ENCODE measurements at regions not wholly inside any gene's neighbourhood (a gene's known extent, or its start where the extent isn't known, plus 50 kb on each side); places are given as distances from the start of the nearest gene placed in this dataset.
"Not testable (repeated sequence)": the region's sequence is repeated elsewhere in the genome, so short reads cannot be mapped to it uniquely, and the experiment has no call there.

- DNase-seq, result no peak
Observed at GRCh38 chr6:82507112-82507511, 143.5 kb downstream of the TPBG start.

DNA sequence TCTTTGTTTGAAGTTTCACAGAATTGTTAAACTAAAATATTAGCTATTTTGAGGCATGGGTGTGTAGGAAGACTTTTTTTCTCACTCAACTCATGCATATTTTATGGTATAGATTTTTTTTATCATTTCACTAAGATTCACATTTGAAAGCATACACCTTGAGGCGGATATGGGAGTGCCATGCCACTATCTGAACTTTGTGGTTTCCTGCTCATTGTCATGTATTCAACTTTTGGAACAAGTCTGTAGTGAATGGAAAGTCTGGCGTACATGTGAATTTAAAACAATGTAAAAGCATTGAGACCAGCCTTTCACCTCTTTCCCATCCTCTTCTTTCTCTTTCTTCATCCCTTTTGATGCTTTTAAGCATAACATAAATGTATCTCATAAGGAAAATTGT is 147.9 kb downstream of the TPBG start:
- DNase-seq, result no peak

GRCh38 chr6:82517896-82518295 is 154.3 kb downstream of the TPBG start:
- DNase-seq, result not testable (repeated sequence)

DNA sequence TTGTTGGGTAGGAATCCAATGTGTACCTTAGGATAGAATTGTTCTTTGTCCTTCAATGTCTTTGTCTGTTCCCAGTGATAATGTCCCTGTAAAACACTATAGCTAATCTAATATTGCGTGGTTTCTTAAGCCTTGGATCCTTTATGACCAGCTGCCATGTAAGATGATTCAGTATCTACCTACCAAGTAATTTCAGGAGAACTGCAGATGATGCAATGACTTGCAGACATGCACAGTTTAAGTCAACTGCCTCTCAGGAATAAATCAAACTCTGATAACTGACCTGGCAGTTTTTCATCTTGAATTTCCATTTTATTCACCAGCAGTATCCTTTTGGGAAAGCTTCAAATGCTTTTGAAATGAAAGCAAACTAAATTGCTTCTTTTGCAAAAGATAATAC is 157.8 kb downstream of the TPBG start:
- no peak for DNase-seq

DNA sequence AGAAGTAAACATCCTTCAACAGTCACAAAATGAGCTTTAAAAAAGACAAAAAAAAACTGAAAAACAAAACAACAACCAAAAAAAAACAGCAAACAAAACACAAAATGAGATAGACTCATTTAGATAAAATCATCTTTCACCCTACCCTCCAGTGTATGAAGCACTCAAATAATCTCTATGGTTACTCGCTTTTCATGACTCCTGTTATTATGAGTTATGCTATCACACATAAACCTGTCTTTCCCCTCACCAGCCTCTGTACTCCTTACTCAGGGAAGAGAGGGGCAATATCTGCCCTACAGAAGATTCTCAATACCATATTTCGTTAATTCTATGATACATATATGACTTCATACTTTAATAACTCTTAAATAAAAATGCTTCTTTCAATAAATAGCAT is 158.2 kb downstream of the TPBG start:
- no peak for DNase-seq

DNA sequence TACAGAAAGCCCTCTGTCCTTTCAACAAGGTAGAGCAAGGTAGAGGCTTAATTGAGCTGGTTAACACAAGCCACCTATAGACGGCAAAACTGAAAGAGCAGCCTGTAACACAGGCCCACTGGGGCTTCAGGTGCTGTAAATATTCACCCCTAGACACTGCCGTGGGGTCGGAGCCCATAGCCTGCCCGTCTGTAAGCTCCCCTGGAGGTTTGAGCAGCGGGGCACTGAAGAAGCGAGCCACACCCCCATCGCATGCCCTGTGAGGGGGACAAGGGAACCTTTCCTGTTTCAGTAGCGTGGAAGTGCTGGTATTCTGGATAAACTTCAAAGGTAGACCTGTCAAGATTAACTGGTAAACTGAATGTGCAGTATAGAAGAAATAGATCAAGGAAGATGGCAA is 160.4 kb downstream of the TPBG start:
- no peak for DNase-seq

- no peak for DNase-seq
Observed at GRCh38 chr6:82525775-82526495, 162.3 kb downstream of the TPBG start.

DNA sequence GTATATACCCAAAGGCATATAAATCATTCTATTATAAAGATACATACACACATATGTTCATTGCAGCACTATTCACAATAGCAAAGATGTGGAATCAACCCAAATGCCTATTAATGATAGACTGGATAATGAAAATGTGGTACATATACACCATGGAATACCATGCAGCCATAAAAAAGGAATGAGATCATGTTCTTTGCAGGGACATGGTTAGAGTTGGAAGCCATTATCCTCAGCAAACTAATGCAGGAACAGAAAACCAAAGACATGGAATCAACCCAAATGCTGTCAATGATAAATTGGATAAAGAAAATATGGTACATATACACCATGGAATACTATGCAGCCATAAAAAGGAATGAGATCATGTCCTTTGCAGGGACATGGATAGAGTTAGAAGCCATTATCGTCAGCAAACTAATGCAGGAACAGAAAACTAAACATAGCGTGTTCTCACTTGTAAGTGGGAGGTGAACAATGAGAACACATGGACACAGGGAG is 166.4 kb downstream of the TPBG start:
- DNase-seq, result not testable (repeated sequence)

GRCh38 chr6:82534876-82535275 is 171.3 kb downstream of the TPBG start:
- DNase-seq, result no peak

GRCh38 chr6:82549480-82549879 is 185.9 kb downstream of the TPBG start:
- DNase-seq, result not testable (repeated sequence)

GRCh38 chr6:82551311-82551710 is 187.7 kb downstream of the TPBG start:
- DNase-seq, result not testable (repeated sequence)

GRCh38 chr6:82551831-82552230 is 188.2 kb downstream of the TPBG start:
- DNase-seq, result no peak

DNA sequence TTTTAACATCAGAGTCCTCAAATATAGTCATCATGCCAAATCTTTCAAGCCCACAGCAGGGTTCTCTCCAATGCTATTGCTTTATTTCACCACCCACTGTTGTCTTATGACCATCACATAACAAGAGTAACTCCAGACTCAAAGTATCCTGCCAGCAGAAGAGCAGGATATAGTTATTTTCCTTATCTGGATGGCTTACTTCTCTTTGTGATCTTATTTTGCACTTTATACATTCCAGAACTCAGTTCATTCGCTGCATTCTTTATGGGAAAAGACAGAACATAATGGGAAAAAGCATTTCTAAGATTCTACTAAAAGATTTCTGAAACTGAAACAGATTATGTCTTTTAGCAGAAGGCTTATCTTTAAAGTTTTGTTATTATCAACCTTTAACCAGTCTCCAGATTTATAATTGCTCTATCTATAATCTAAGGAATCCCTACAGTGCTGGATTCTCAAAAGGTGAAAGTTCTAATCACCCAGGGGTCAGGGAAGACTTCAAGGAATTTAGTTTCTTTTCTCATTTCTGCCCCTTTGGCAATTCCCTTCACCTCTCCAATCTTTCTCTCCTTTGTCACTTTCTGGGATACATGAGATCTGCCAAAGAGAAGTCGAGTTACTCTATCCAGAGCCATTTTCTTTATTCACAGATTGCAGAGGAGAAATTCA is 190.4 kb downstream of the TPBG start:
- DNase-seq, result no peak

DNA sequence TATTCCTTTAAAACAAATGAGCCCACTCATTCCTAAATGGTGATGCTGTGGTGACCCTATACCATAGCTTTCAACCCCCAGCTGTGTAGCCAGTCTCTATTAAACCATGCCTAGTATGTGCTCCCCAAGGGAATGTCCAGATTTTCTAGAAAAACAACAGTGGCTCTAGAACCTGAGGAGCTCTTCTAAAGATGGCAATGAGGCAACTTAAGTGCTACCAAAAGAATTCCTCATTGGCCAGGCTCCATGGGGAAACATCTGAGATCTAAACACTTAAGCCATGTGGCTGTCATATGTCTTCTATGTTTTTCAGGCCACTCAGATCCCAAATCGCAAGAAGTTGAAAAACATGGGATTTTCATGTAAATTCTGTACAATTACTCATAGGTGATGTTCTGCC is 191.0 kb downstream of the TPBG start:
- no peak for DNase-seq

DNA sequence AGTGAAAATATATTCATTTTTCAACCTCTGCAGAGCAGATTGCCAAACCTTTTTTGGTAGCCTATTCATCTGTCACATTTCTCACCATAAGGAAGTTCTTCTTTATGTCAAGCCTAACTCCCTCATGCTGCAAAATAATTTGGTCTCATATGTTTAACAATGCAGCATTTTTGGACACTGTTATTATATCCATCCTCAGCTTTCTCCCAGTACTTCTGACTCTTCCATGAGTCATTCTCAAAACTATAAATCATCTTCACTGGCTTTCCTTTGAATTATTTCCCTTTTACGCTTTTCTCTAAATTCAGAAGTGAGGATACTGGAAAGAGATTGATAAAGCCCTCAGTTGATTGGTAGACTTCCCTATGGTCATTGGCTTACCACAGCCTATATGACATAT is 192.2 kb downstream of the TPBG start:
- DNase-seq, result no peak

DNA sequence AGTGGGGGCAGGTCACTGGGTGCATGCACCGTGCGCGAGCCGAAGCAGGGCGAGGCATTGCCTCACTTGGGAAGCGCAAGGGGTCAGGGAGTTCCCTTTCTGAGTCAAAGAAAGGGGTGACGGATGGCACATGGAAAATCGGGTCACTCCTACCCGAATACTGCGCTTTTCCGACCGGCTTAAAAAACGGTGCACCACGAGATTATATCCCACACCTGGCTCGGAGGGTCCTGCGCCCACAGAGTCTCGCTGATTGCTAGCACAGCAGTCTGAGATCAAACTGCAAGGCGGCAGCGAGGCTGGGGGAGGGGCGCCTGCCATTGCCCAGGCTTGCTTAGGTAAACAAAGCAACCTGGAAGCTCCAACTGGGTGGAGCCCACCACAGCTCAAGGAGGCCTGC is 194.9 kb downstream of the TPBG start:
- not testable (repeated sequence) for DNase-seq

GRCh38 chr6:82567621-82568020 is 204.0 kb downstream of the TPBG start:
- no peak for DNase-seq

DNA sequence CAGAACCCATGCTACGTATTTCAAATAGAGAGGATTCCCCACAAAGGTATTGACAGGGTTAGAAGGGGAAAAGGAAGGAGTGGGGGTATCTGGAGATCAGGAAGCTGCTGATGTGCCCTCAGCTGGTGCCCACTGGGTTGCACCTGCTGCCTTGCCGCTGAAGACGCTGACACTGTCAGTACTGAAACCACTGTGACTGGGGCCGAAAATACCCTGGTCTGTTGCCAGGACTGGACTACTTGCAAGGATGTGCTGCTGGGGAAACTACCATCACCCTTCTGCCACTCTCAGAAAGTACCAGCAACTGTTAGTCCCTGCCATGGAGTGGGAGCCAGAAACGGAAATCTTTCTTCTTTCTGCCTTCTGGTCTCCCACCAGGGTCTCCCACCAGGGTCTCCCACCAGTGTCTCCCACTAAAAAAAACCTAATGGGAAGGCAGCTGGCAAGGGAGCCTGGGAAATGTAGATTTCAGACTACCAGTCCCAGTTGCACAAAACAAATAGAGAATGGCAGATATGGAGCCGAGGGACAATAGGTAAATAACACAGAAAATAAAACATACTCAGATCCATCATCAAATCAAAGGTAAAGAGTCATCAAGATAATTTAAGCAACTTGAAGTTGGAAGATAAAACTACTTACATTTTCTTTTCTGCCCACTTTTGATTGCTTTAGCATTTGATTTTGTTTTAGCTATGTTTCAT is 204.8 kb downstream of the TPBG start:
- DNase-seq, result peak in 6 of 56 donors; percentile 1 to 26 (median 20)

GRCh38 chr6:82569022-82569421 is 205.4 kb downstream of the TPBG start:
- no peak for DNase-seq

DNA sequence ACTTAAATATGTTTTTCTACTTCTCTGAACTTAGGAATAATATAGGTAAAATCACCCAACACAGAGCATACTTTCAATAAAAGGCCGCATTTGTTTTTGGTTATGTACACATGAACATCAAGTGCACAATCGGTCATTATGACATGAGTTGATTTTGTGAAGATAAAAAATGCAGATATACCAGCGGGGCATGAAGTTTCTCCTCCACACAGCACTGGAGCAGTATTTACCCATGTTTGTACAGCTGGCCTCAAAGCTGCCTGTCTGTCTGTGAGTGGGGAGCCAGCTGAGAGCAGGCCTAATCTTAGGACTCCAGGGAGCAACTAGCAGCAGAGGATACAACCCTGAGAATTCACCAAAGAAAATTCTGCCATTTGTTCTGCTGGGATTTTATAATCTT is 206.5 kb downstream of the TPBG start:
- peak in 1 of 56 donors; percentile 1 for DNase-seq

DNA sequence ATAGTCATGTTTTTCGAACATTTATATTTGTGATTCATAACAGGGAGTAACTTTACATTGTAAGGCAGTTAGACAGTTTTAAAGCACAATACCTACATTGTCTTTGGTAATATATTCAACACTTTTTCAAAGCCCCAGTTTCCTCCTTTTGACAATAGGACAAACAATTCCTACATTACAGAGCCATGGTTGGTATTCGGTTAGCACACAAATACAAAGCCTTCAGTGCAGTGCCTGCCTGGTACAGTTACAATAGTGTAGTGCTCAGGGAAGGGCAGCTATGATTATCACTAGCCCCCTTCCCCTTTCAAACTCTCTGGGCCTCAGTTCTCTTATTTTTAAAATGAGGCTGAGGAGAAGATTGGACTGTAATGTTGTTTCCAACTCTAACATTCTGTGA is 207.8 kb downstream of the TPBG start:
- no peak for DNase-seq

- no peak for DNase-seq
Observed at GRCh38 chr6:82573254-82573972, 209.8 kb downstream of the TPBG start.
